IMR-90 (cell line): ENCODE measurements at regions not wholly inside any gene's neighbourhood (a gene's known extent, or its start where the extent isn't known, plus 50 kb on each side); places are given as distances from the start of the nearest gene placed in this dataset.

Experiments used
- ATAC-seq: fragments of 200-7000 bp; cut with Tn5 transposase; 2 replicates; pipeline ENCODE4 v1.9.1; 2020; ENCODE audit warnings: low read depth, mild to moderate bottlenecking, moderate library complexity
- BruUV-seq: library from RNA; stranded (reverse); fragments of 400-500 nt; replicated peaks from 2 replicates; lab custom pipeline; 2021; lab: Mats Ljungman, UMichigan
- CTCF ChIA-PET: fragments of 300-600 bp; formaldehyde crosslinking; extraction: SDS; loops from one replicate; lab custom pipeline; 2021; ENCODE audit warnings: antibody characterized with exemption; lab: Yijun Ruan, JAX
- POLR2A ChIA-PET: fragments of 300-600 bp; sonication (Branson Sonifier 250); formaldehyde crosslinking; loops from one replicate; lab custom pipeline; 2022; ENCODE audit warnings: antibody characterized with exemption; ENCODE audit not compliant: unreplicated experiment; lab: Charles Lee
- DNase-seq: peaks from one replicate; pipeline ENCODE4 v3.0.0; 2013
- H2AFZ ChIP-seq: replicated peaks from 2 replicates; pipeline ENCODE3; 2013; ENCODE audit warnings: low read length, mild to moderate bottlenecking; ENCODE audit not compliant: poor library complexity
- H2AK5ac ChIP-seq: 2 replicates; pipeline ENCODE4 v1.6.1; 2013; ENCODE audit warnings: low read depth, low read length, inconsistent platforms
- H2AK9ac ChIP-seq: replicated peaks from 2 replicates; pipeline ENCODE3; 2013; ENCODE audit warnings: mild to moderate bottlenecking, low read depth, low read length, moderate library complexity; ENCODE audit not compliant: poor library complexity
- H2BK120ac ChIP-seq: 2 replicates; pipeline ENCODE4 v1.6.1; 2013; ENCODE audit warnings: low read depth, low read length, inconsistent platforms
- H2BK15ac ChIP-seq: 3 replicates; pipeline ENCODE4 v1.6.1; 2013; ENCODE audit warnings: low read depth, low read length, inconsistent platforms
- H2BK20ac ChIP-seq: 2 replicates; pipeline ENCODE4 v1.6.1; 2013; ENCODE audit warnings: low read depth, mild to moderate bottlenecking, inconsistent platforms, low read length, moderate library complexity
- H2BK5ac ChIP-seq: 2 replicates; pipeline ENCODE4 v1.6.1; 2013; ENCODE audit warnings: mild to moderate bottlenecking, low read depth, low read length, inconsistent platforms; ENCODE audit not compliant: poor library complexity, severe bottlenecking
- H3K14ac ChIP-seq: replicated peaks from 2 replicates; pipeline ENCODE4 v1.6.1; 2013; ENCODE audit warnings: low read depth, low read length, inconsistent platforms
- H3K18ac ChIP-seq: 2 replicates; pipeline ENCODE4 v1.6.1; 2013; ENCODE audit warnings: low read depth, low read length, control low read depth
- H3K23ac ChIP-seq: 2 replicates; pipeline ENCODE4 v1.6.1; 2013; ENCODE audit warnings: low read depth, low read length, inconsistent platforms
- H3K27ac ChIP-seq: 2 replicates; pipeline ENCODE4 v1.5.1; 2013; ENCODE audit warnings: mild to moderate bottlenecking, control low read depth, low read length; ENCODE audit not compliant: insufficient read depth
- H3K27me3 ChIP-seq: 2 replicates; pipeline ENCODE4 v1.6.1; 2013; ENCODE audit warnings: low read length; ENCODE audit not compliant: control insufficient read depth, insufficient read depth
- H3K36me3 ChIP-seq: 2 replicates; pipeline ENCODE4 v1.6.1; 2013; ENCODE audit warnings: low read length, mixed read lengths; ENCODE audit not compliant: control insufficient read depth, insufficient read depth
- H3K4ac ChIP-seq: 2 replicates; pipeline ENCODE4 v1.6.1; 2013; ENCODE audit warnings: low read depth, low read length, inconsistent platforms
- H3K4me1 ChIP-seq: 2 replicates; pipeline ENCODE4 v1.6.1; 2013; ENCODE audit warnings: low read length, mixed read lengths; ENCODE audit not compliant: control insufficient read depth, insufficient read depth
- H3K4me2 ChIP-seq: 2 replicates; pipeline ENCODE4 v1.6.1; 2013; ENCODE audit warnings: low read depth, mild to moderate bottlenecking, control low read depth, low read length, moderate library complexity
- H3K4me3 ChIP-seq: 2 replicates; pipeline ENCODE4 v1.5.1; 2013; ENCODE audit warnings: low read depth, mild to moderate bottlenecking, control low read depth, low read length, moderate library complexity; ENCODE audit not compliant: insufficient read depth
- H3K56ac ChIP-seq: 2 replicates; pipeline ENCODE4 v1.6.1; 2013; ENCODE audit warnings: low read length, inconsistent platforms; ENCODE audit not compliant: insufficient read depth; ENCODE audit errors: extremely low read depth
- H3K79me1 ChIP-seq, 2 experiments: 2 replicates each; pipeline ENCODE4 v1.6.1; 2013; ENCODE audit warnings: low read length in 2 of 2, inconsistent platforms in 1 of 2, low read depth in 1 of 2
- H3K9ac ChIP-seq: 2 replicates; pipeline ENCODE4 v1.6.1; 2013; ENCODE audit warnings: low read depth, low read length, control low read depth
- H3K9me1 ChIP-seq: 2 replicates; pipeline ENCODE4 v1.6.1; 2013; ENCODE audit warnings: low read length, inconsistent platforms; ENCODE audit not compliant: insufficient read depth
- H3K9me3 ChIP-seq: 2 replicates; pipeline ENCODE4 v1.6.1; 2013; ENCODE audit warnings: low read length; ENCODE audit not compliant: control insufficient read depth, insufficient read depth
- H4K20me1 ChIP-seq: 2 replicates; pipeline ENCODE4 v1.6.1; 2013; ENCODE audit warnings: low read length, inconsistent platforms; ENCODE audit not compliant: insufficient read depth
- H4K5ac ChIP-seq: 2 replicates; pipeline ENCODE4 v1.6.1; 2013; ENCODE audit warnings: mild to moderate bottlenecking, low read depth, low read length, control low read depth
- H4K8ac ChIP-seq, 2 experiments: 2 replicates each; pipeline ENCODE4 v1.6.1; 2013; ENCODE audit warnings: low read depth in 2 of 2, low read length in 2 of 2, control low read depth in 1 of 2, inconsistent platforms in 1 of 2
- H4K91ac ChIP-seq: 2 replicates; pipeline ENCODE4 v1.6.1; 2013; ENCODE audit warnings: low read depth, low read length, inconsistent platforms; ENCODE audit not compliant: insufficient read depth
- RAD21 ChIP-seq: IDR thresholded peaks from 2 replicates; pipeline ENCODE4 v1.6.1; 2012; ENCODE audit warnings: low read length, improper control_type of control experiment
- WGBS, 2 experiments: methylation state at CpG; one replicate each; pipeline versions ENCODE4 v1.1.5 to v1.1.7; 2013; ENCODE audit warnings: missing lambda C conversion rate in 2 of 2; ENCODE audit not compliant: insufficient read length in 1 of 2; ENCODE audit errors: extremely low coverage in 2 of 2; 5-methylcytosine and 5-hydroxymethylcytosine counted together
- dilution Hi-C: fragments of 300-500 bp; cut with HindIII; formaldehyde crosslinking; loops from one replicate; pipeline ENCODE4 v1.14.3; 2018; ENCODE audit warnings: low sequenced_read_pairs; ENCODE audit not compliant: unreplicated experiment
- in situ Hi-C: fragments of 300-500 bp; cut with MboI; formaldehyde crosslinking; loops from 3 replicates; pipeline ENCODE4 v1.14.3; 2019; ENCODE audit warnings: low sequenced_read_pairs, inconsistent platforms, mixed read lengths
- intact Hi-C: fragments of 100-400 bp; cut with micrococcal nuclease; formaldehyde crosslinking; loops from 2 replicates; pipeline ENCODE4 v1.10.0; 2022

DNA sequence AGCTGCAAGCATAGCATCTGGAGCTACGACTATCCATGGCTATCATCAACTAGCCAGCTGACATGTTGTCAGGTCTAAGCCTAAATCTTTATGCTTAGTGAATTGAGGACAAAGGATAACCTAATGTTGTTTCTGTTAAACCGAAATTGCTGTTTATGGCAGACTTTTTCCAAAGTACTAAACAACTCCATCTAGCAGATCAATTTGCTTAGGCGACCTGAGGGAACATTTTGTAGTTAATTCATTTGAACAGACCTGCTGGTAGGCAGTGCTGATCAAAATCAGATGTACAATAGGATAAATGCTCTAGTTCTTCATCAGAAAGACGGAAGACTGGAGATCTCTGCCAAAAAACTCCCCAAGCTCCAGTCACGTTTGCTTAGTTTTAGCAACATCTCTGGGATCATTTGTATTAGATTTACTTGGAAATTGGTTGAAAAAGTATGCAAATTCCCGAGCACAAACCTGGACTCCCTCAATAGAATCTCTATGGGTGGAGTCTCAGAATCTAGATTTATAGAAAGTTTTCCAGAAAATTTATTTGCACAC lies 301.6 kb upstream of the NRP1 start:
- CTCF ChIA-PET, result no interaction called here
- H3K14ac ChIP-seq, result no peak overlapping the region
- BruUV-seq, result no TSS peak
- intact Hi-C loops (no loop called here), in situ Hi-C loops (no loop called here), dilution Hi-C loops (no loop called here)
- H4K5ac ChIP-seq, result no peak overlapping the region
- no peak overlapping the region for H2BK20ac ChIP-seq
- DNase-seq, result no peak
- H3K36me3 ChIP-seq, result no peaks in the 10 kb centered on the region
- WGBS, 2 experiments, result no CpG with 5 or more reads among the region's 6 CpGs
- H2BK120ac ChIP-seq, result no peak overlapping the region
- no peak overlapping the region for H3K18ac ChIP-seq
- H2BK15ac ChIP-seq, result no peak overlapping the region
- H2AK9ac ChIP-seq, result no peak overlapping the region
- H2AFZ ChIP-seq, result no peak overlapping the region
- no peak overlapping the region for H3K9ac ChIP-seq
- TF ChIP-seq RAD21, result no peak
- no peak overlapping the region for H4K8ac ChIP-seq
- H2AK5ac ChIP-seq, result no peak overlapping the region
- peaks cover 15% of the 10 kb centered on the region for H3K27me3 ChIP-seq
- H3K27ac ChIP-seq, result no peak overlapping the region
- H3K4ac ChIP-seq, result no peak overlapping the region
- H3K4me1 ChIP-seq, result no peaks in the 10 kb centered on the region
- H3K4me2 ChIP-seq, result no peak overlapping the region
- no peak overlapping the region for H3K4me3 ChIP-seq
- POLR2A ChIA-PET, result no interaction called here
- no peaks in the 10 kb centered on the region for H3K79me1 ChIP-seq
- H3K23ac ChIP-seq, result no peak overlapping the region
- H3K9me3 ChIP-seq, result 0 out of 2 replicates have a peak, but pooled peaks cover 3% of the 10 kb centered on the region
- no peak for ATAC-seq
- H2BK5ac ChIP-seq, result no peak overlapping the region
- no peaks in the 10 kb centered on the region for H4K20me1 ChIP-seq
- H3K9me1 ChIP-seq, result no peaks in the 10 kb centered on the region
- H4K91ac ChIP-seq, result no peak overlapping the region
- H3K56ac ChIP-seq, result no peak overlapping the region
